ENCODE measurements at regions not wholly inside any gene's neighbourhood (a gene's known extent, or its start where the extent isn't known, plus 50 kb on each side); places are given as distances from the start of the nearest gene placed in this dataset.
"Not testable (repeated sequence)": the region's sequence is repeated elsewhere in the genome, so short reads cannot be mapped to it uniquely, and the experiment has no call there.

- TF ChIP-seq GATA1 (IDR thresholded peaks at IDR 0.05; ENCODE audit: low read depth, low read length), result no peak
- no peak for TF ChIP-seq POLR2A (IDR thresholded peaks at IDR 0.05; ENCODE audit: low read length)
- DNase-seq, result no peak
Observed at GRCh38 chr4:147134536-147135210, 189.0 kb upstream of the TTC29 start.

GRCh38 chr4:147136310-147136709 is 190.6 kb upstream of the TTC29 start:
- no peak for DNase-seq
- TF ChIP-seq POLR2A (IDR thresholded peaks at IDR 0.05; ENCODE audit: low read length) (no peak), GATA1 (IDR thresholded peaks at IDR 0.05; ENCODE audit: low read depth, low read length) (no peak)

GRCh38 chr4:147136751-147137150 is 191.1 kb upstream of the TTC29 start:
- DNase-seq, result no peak
- no peak for TF ChIP-seq GATA1 (IDR thresholded peaks at IDR 0.05; ENCODE audit: low read depth, low read length)
- TF ChIP-seq POLR2A (IDR thresholded peaks at IDR 0.05; ENCODE audit: low read length), result no peak

GRCh38 chr4:147137280-147137679 is 191.6 kb upstream of the TTC29 start:
- no peak for DNase-seq
- TF ChIP-seq GATA1 (IDR thresholded peaks at IDR 0.05; ENCODE audit: low read depth, low read length) (no peak), POLR2A (IDR thresholded peaks at IDR 0.05; ENCODE audit: low read length) (no peak)

- DNase-seq, result no peak
Observed at GRCh38 chr4:147138171-147138570, 192.5 kb upstream of the TTC29 start.

GRCh38 chr4:147139455-147140198 is 194.0 kb upstream of the TTC29 start:
- DNase-seq, result no peak
- TF ChIP-seq POLR2A (IDR thresholded peaks at IDR 0.05; ENCODE audit: low read length), result no peak
- no peak for TF ChIP-seq GATA1 (IDR thresholded peaks at IDR 0.05; ENCODE audit: low read depth, low read length)

More at GRCh38 chr4:147138171-147138570, 192.5 kb upstream of the TTC29 start:
- TF ChIP-seq GATA1 (IDR thresholded peaks at IDR 0.05; ENCODE audit: low read depth, low read length) (no peak), POLR2A (IDR thresholded peaks at IDR 0.05; ENCODE audit: low read length) (no peak)

GRCh38 chr4:147151763-147152162 is 206.1 kb upstream of the TTC29 start:
- DNase-seq, result no peak
- TF ChIP-seq POLR2A (IDR thresholded peaks at IDR 0.05; ENCODE audit: low read length) (no peak), GATA1 (IDR thresholded peaks at IDR 0.05; ENCODE audit: low read depth, low read length) (no peak)

GRCh38 chr4:147157860-147158701 is 212.4 kb upstream of the TTC29 start:
- TF ChIP-seq POLR2A (IDR thresholded peaks at IDR 0.05; ENCODE audit: low read length) (no peak), GATA1 (IDR thresholded peaks at IDR 0.05; ENCODE audit: low read depth, low read length) (no peak)
- DNase-seq, result no peak

GRCh38 chr4:147160908-147161513 is 215.3 kb upstream of the TTC29 start:
- peak; percentile 16 to 32 for DNase-seq
- TF ChIP-seq GATA1 (IDR thresholded peaks at IDR 0.05; ENCODE audit: low read depth, low read length), result no peak

GRCh38 chr4:147163311-147163710 is 217.6 kb upstream of the TTC29 start:
- DNase-seq, result no peak
- TF ChIP-seq POLR2A (IDR thresholded peaks at IDR 0.05; ENCODE audit: low read length) (no peak), GATA1 (IDR thresholded peaks at IDR 0.05; ENCODE audit: low read depth, low read length) (no peak)

- not testable (repeated sequence) for DNase-seq
Observed at GRCh38 chr4:147168200-147168599, 222.5 kb upstream of the TTC29 start.

- no peak for TF ChIP-seq GATA1 (IDR thresholded peaks at IDR 0.05; ENCODE audit: low read depth, low read length)
- no peak for TF ChIP-seq POLR2A (IDR thresholded peaks at IDR 0.05; ENCODE audit: low read length)
- no peak for DNase-seq
Observed at GRCh38 chr4:147173322-147173721, 227.7 kb upstream of the TTC29 start.

- no peak for TF ChIP-seq GATA1 (IDR thresholded peaks at IDR 0.05; ENCODE audit: low read depth, low read length)
- TF ChIP-seq POLR2A (IDR thresholded peaks at IDR 0.05; ENCODE audit: low read length), result no peak
- no peak for DNase-seq
Observed at GRCh38 chr4:147173797-147174432, 228.3 kb upstream of the TTC29 start.

All from erythroblast (primary cell).